ENCODE measurements at regions not wholly inside any gene's neighbourhood (a gene's known extent, or its start where the extent isn't known, plus 50 kb on each side); places are given as distances from the start of the nearest gene placed in this dataset.

DNA sequence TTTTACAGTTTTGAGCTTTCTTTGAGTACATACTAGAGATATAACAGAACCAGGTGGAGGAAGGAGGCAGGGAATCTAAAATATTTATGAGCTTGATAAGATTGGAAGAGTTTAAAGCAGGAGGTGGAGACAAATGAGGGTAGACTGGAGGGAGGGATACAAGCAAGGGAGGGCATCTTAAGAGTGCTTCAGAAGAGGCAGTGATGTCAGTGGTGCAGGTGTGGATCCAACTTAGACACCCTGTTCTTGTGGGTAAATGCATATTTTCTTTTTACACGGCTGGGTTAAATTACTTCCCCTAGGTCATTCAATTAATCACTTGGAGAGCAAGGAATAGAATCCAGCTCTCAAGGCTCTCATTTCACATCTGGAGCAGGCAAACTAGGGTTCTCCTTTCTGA lies 146.1 kb upstream of the LRIG3 start:
- H3K23ac ChIP-seq (ENCODE audit: insufficient read length, low read depth, low read length): no peak overlapping the region
- no CpG with 5 or more reads among the region's 1 CpG for WGBS (ENCODE audit: extremely low coverage, insufficient read length, low lambda C conversion rate)
- H3K27ac Mint-ChIP-seq: no peak overlapping the region
- H3K18ac ChIP-seq (ENCODE audit: insufficient read length, low read depth, low read length): no peak overlapping the region
- H3K79me1 ChIP-seq (ENCODE audit: insufficient read depth, low read depth, low read length, poor library complexity, severe bottlenecking): no peaks in the 10 kb centered on the region
- no peak overlapping the region for H3K4me2 ChIP-seq (ENCODE audit: insufficient read depth, insufficient read length, low read length)
- H3K23me2 ChIP-seq (ENCODE audit: insufficient read length, low read depth, low read length, poor library complexity, severe bottlenecking): no peaks in the 10 kb centered on the region
- no peak overlapping the region for H4K5ac ChIP-seq (ENCODE audit: insufficient read length, low read depth, low read length)
- TF ChIP-seq, protein P1, sequence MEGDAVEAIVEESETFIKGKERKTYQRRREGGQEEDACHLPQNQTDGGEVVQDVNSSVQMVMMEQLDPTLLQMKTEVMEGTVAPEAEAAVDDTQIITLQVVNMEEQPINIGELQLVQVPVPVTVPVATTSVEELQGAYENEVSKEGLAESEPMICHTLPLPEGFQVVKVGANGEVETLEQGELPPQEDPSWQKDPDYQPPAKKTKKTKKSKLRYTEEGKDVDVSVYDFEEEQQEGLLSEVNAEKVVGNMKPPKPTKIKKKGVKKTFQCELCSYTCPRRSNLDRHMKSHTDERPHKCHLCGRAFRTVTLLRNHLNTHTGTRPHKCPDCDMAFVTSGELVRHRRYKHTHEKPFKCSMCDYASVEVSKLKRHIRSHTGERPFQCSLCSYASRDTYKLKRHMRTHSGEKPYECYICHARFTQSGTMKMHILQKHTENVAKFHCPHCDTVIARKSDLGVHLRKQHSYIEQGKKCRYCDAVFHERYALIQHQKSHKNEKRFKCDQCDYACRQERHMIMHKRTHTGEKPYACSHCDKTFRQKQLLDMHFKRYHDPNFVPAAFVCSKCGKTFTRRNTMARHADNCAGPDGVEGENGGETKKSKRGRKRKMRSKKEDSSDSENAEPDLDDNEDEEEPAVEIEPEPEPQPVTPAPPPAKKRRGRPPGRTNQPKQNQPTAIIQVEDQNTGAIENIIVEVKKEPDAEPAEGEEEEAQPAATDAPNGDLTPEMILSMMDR (conservative IDR thresholded peaks at IDR 0.05): no peak
- no peak overlapping the region for H3K4ac ChIP-seq (ENCODE audit: low read depth, low read length)
- H3K27me3 ChIP-seq (ENCODE audit: insufficient read depth, low read length): no peaks in the 10 kb centered on the region
- no peak overlapping the region for H2AK5ac ChIP-seq (ENCODE audit: insufficient read length, low read length)
- H4K91ac ChIP-seq (ENCODE audit: insufficient read length, low read depth, low read length): no peak overlapping the region
- H3K4me1 ChIP-seq (ENCODE audit: insufficient read depth, low read length): no peaks in the 10 kb centered on the region
- no peaks in the 10 kb centered on the region for H3K9me3 ChIP-seq (ENCODE audit: control insufficient read depth, low read depth, low read length)
- no peaks in the 10 kb centered on the region for H3K79me2 ChIP-seq (ENCODE audit: insufficient read depth, low read length)
- no peak overlapping the region for H3K4me3 Mint-ChIP-seq
- H3K36me3 Mint-ChIP-seq (ENCODE audit: insufficient read depth in 1 of 3, low read depth in 3 of 3): no peaks in the 10 kb centered on the region
- H2BK20ac ChIP-seq (ENCODE audit: low read depth, low read length, poor library complexity, severe bottlenecking): no peak overlapping the region
- no peaks in the 10 kb centered on the region for H4K20me1 ChIP-seq (ENCODE audit: control insufficient read depth, insufficient read depth, insufficient read length)
- no peak overlapping the region for H2BK12ac ChIP-seq (ENCODE audit: insufficient read length, low read depth, low read length)
- DNase-seq: no peak
- no peak overlapping the region for H3K56ac ChIP-seq (ENCODE audit: insufficient read length, low read depth, low read length)
- H3T11ph ChIP-seq (ENCODE audit: low read length): no peak overlapping the region
- H3K9me3 Mint-ChIP-seq: no peaks in the 10 kb centered on the region
- H2BK5ac ChIP-seq (ENCODE audit: insufficient read length, low read length): no peak overlapping the region
- H3K27ac ChIP-seq (ENCODE audit: insufficient read length, low read depth, low read length): no peak overlapping the region
- H2BK120ac ChIP-seq (ENCODE audit: low read depth, low read length, poor library complexity, severe bottlenecking): no peak overlapping the region
- no peak overlapping the region for H2BK15ac ChIP-seq (ENCODE audit: low read depth, low read length)
- H3K27me3 Mint-ChIP-seq (ENCODE audit: low read depth): no peaks in the 10 kb centered on the region; the same call in 1 of the 2 replicates
- H2AFZ ChIP-seq (ENCODE audit: low read length): no peak overlapping the region
- no peak overlapping the region for H4K8ac ChIP-seq (replicated peaks; ENCODE audit: insufficient read length, low read depth, low read length)
- no peak overlapping the region for H3K14ac ChIP-seq (ENCODE audit: insufficient read depth, low read length)
- no peak overlapping the region for H3K9ac ChIP-seq (ENCODE audit: extremely low read depth, insufficient read length, low read length)
- H3K4me1 Mint-ChIP-seq: no peaks in the 10 kb centered on the region
